Lower leg skin (tissue), 3 donors: ENCODE measurements at regions not wholly inside any gene's neighbourhood (a gene's known extent, or its start where the extent isn't known, plus 50 kb on each side); places are given as distances from the start of the nearest gene placed in this dataset.

Experiments
- CTCF ChIP-seq, 3 donors: fragments of 450-650 bp; IDR thresholded peaks; one replicate each; pipeline ENCODE4 v1.5.1; 2016; ENCODE audit warnings: antibody characterized with exemption in 3 of 3, mild to moderate bottlenecking in 3 of 3, moderate library complexity in 2 of 3
- POLR2A ChIP-seq, 2 donors: fragments of 450-650 bp; IDR thresholded peaks; one replicate each; pipeline ENCODE4 v1.6.1; 2016 to 2017; ENCODE audit warnings: antibody characterized with exemption in 2 of 2, mild to moderate bottlenecking in 1 of 2, moderate library complexity in 1 of 2

- TF ChIP-seq CTCF (IDR thresholded peaks at IDR 0.05) (no peak), POLR2A (IDR thresholded peaks at IDR 0.05) (no peak)
These were observed 130.9 kb upstream of the PMEPA1 start for GRCh38 chr20:57840504-57841296.
